ENCODE measurements at regions not wholly inside any gene's neighbourhood (a gene's known extent, or its start where the extent isn't known, plus 50 kb on each side); places are given as distances from the start of the nearest gene placed in this dataset.

DNA sequence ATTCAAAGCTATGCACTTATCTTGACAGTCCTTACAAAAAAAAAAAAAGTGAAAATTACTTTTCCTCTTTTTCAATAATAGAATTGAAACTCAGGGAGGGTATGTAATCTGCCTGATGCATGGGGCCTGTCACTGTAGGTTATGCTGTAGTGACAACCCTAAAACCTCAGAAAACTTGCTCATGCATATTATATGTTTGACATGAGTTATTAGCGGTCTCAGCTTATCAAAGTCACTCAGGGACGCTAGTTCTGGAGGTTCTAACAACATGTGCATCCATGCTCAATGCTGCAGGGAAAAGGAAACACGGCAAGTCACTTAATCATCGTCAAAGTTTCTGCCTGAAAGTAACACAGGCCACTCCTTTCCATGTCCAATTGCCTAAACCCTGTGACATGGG lies 78.4 kb upstream of the TMEM252 start:
- Mint-ChIP-seq H3K36me3 (peaks cover 14% of the 10 kb centered on the region; the same call in 1 of the 2 replicates), H3K4me3 (no peak overlapping the region), H3K4me1 (no peaks in the 10 kb centered on the region), H3K27ac (no peak overlapping the region), H3K9me3 (peaks cover 16% of the 10 kb centered on the region), H3K27me3 (ENCODE audit: low read depth) (no peaks in the 10 kb centered on the region)
- POLR2A ChIA-PET, result no interaction called here
- ATAC-seq (no peak), DNase-seq (ENCODE audit: low spot score) (no peak)
- TF ChIP-seq TEAD4 (CRISPR knock-in tag; IDR thresholded peaks at IDR 0.05) (no peak), NR1H2 (CRISPR knock-in tag; IDR thresholded peaks at IDR 0.05) (no peak), TP53 (CRISPR knock-in tag; IDR thresholded peaks at IDR 0.05) (no peak), ATF1 (CRISPR knock-in tag; IDR thresholded peaks at IDR 0.05) (no peak), MYBL2 (CRISPR knock-in tag; IDR thresholded peaks at IDR 0.05) (no peak)
- TF ChIP-seq, protein P1, sequence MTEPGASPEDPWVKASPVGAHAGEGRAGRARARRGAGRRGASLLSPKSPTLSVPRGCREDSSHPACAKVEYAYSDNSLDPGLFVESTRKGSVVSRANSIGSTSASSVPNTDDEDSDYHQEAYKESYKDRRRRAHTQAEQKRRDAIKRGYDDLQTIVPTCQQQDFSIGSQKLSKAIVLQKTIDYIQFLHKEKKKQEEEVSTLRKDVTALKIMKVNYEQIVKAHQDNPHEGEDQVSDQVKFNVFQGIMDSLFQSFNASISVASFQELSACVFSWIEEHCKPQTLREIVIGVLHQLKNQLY (CRISPR knock-in tag; IDR thresholded peaks at IDR 0.05), result no peak
- TF ChIP-seq, protein P2, sequence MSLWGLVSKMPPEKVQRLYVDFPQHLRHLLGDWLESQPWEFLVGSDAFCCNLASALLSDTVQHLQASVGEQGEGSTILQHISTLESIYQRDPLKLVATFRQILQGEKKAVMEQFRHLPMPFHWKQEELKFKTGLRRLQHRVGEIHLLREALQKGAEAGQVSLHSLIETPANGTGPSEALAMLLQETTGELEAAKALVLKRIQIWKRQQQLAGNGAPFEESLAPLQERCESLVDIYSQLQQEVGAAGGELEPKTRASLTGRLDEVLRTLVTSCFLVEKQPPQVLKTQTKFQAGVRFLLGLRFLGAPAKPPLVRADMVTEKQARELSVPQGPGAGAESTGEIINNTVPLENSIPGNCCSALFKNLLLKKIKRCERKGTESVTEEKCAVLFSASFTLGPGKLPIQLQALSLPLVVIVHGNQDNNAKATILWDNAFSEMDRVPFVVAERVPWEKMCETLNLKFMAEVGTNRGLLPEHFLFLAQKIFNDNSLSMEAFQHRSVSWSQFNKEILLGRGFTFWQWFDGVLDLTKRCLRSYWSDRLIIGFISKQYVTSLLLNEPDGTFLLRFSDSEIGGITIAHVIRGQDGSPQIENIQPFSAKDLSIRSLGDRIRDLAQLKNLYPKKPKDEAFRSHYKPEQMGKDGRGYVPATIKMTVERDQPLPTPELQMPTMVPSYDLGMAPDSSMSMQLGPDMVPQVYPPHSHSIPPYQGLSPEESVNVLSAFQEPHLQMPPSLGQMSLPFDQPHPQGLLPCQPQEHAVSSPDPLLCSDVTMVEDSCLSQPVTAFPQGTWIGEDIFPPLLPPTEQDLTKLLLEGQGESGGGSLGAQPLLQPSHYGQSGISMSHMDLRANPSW (CRISPR knock-in tag; conservative IDR thresholded peaks at IDR 0.05; ENCODE audit: low read depth), result no peak
- TF ChIP-seq, protein P3, sequence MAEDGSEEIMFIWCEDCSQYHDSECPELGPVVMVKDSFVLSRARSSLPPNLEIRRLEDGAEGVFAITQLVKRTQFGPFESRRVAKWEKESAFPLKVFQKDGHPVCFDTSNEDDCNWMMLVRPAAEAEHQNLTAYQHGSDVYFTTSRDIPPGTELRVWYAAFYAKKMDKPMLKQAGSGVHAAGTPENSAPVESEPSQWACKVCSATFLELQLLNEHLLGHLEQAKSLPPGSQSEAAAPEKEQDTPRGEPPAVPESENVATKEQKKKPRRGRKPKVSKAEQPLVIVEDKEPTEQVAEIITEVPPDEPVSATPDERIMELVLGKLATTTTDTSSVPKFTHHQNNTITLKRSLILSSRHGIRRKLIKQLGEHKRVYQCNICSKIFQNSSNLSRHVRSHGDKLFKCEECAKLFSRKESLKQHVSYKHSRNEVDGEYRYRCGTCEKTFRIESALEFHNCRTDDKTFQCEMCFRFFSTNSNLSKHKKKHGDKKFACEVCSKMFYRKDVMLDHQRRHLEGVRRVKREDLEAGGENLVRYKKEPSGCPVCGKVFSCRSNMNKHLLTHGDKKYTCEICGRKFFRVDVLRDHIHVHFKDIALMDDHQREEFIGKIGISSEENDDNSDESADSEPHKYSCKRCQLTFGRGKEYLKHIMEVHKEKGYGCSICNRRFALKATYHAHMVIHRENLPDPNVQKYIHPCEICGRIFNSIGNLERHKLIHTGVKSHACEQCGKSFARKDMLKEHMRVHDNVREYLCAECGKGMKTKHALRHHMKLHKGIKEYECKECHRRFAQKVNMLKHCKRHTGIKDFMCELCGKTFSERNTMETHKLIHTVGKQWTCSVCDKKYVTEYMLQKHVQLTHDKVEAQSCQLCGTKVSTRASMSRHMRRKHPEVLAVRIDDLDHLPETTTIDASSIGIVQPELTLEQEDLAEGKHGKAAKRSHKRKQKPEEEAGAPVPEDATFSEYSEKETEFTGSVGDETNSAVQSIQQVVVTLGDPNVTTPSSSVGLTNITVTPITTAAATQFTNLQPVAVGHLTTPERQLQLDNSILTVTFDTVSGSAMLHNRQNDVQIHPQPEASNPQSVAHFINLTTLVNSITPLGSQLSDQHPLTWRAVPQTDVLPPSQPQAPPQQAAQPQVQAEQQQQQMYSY (CRISPR knock-in tag; IDR thresholded peaks at IDR 0.05), result no peak
- TF ChIP-seq, protein P4, sequence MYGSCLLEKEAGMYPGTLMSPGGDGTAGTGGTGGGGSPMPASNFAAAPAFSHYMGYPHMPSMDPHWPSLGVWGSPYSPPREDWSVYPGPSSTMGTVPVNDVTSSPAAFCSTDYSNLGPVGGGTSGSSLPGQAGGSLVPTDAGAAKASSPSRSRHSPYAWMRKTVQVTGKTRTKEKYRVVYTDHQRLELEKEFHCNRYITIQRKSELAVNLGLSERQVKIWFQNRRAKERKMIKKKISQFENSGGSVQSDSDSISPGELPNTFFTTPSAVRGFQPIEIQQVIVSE (CRISPR knock-in tag; IDR thresholded peaks at IDR 0.05; ENCODE audit: borderline replicate concordance), result no peak
- CTCF ChIA-PET, result no interaction called here

DNA sequence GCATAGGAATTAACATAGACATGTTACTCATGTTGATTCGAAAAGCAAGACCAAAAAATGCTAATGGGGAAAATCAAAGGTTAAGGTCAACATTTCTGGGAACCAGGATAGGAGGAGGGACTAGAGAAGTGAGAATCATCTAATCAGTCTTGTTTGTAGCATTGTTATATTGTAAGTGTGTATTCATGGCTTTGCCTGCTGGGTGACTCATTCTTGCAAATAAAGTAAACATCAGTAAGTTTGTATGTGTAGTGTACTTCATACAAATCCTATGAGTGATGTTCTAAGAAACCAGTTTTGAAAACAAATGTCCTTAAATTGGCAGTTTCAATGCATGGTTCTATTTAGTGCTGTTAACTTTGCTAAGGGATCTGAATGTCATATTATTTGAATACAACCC lies 79.0 kb upstream of the TMEM252 start:
- ATAC-seq (no peak), DNase-seq (ENCODE audit: low spot score) (no peak)
- Mint-ChIP-seq H3K36me3 (peaks cover 11% of the 10 kb centered on the region; the same call in 1 of the 2 replicates), H3K27ac (no peak overlapping the region), H3K9me3 (peaks cover 11% of the 10 kb centered on the region), H3K27me3 (ENCODE audit: low read depth) (no peaks in the 10 kb centered on the region), H3K4me1 (no peaks in the 10 kb centered on the region), H3K4me3 (no peak overlapping the region)
- TF ChIP-seq, protein P1 (CRISPR knock-in tag; IDR thresholded peaks at IDR 0.05), result no peak
- TF ChIP-seq KAT7 (CRISPR knock-in tag; IDR thresholded peaks at IDR 0.05; ENCODE audit: borderline replicate concordance) (no peak), ZNF121 (CRISPR knock-in tag; IDR thresholded peaks at IDR 0.05) (no peak), CREM (CRISPR knock-in tag; IDR thresholded peaks at IDR 0.05) (no peak), ZNF219 (CRISPR knock-in tag; IDR thresholded peaks at IDR 0.05; ENCODE audit: borderline replicate concordance) (no peak), SMAD4 (CRISPR knock-in tag; IDR thresholded peaks at IDR 0.05) (no peak), NFYB (CRISPR knock-in tag; conservative IDR thresholded peaks at IDR 0.05; ENCODE audit: low read depth) (no peak), ESRRA (CRISPR knock-in tag; IDR thresholded peaks at IDR 0.05; ENCODE audit: borderline replicate concordance) (no peak), SOX15 (CRISPR knock-in tag; IDR thresholded peaks at IDR 0.05) (no peak), ZNF232 (CRISPR knock-in tag; IDR thresholded peaks at IDR 0.05) (no peak), ZNF396 (CRISPR knock-in tag; IDR thresholded peaks at IDR 0.05; ENCODE audit: borderline replicate concordance) (no peak), JAZF1 (CRISPR knock-in tag; IDR thresholded peaks at IDR 0.05) (no peak)
- TF ChIP-seq, protein P5, sequence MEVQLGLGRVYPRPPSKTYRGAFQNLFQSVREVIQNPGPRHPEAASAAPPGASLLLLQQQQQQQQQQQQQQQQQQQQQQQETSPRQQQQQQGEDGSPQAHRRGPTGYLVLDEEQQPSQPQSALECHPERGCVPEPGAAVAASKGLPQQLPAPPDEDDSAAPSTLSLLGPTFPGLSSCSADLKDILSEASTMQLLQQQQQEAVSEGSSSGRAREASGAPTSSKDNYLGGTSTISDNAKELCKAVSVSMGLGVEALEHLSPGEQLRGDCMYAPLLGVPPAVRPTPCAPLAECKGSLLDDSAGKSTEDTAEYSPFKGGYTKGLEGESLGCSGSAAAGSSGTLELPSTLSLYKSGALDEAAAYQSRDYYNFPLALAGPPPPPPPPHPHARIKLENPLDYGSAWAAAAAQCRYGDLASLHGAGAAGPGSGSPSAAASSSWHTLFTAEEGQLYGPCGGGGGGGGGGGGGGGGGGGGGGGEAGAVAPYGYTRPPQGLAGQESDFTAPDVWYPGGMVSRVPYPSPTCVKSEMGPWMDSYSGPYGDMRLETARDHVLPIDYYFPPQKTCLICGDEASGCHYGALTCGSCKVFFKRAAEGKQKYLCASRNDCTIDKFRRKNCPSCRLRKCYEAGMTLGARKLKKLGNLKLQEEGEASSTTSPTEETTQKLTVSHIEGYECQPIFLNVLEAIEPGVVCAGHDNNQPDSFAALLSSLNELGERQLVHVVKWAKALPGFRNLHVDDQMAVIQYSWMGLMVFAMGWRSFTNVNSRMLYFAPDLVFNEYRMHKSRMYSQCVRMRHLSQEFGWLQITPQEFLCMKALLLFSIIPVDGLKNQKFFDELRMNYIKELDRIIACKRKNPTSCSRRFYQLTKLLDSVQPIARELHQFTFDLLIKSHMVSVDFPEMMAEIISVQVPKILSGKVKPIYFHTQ (CRISPR knock-in tag; IDR thresholded peaks at IDR 0.05), result no peak
- TF ChIP-seq, protein P6, sequence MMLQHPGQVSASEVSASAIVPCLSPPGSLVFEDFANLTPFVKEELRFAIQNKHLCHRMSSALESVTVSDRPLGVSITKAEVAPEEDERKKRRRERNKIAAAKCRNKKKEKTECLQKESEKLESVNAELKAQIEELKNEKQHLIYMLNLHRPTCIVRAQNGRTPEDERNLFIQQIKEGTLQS (CRISPR knock-in tag; conservative IDR thresholded peaks at IDR 0.05), result no peak
- TF ChIP-seq, protein P7, sequence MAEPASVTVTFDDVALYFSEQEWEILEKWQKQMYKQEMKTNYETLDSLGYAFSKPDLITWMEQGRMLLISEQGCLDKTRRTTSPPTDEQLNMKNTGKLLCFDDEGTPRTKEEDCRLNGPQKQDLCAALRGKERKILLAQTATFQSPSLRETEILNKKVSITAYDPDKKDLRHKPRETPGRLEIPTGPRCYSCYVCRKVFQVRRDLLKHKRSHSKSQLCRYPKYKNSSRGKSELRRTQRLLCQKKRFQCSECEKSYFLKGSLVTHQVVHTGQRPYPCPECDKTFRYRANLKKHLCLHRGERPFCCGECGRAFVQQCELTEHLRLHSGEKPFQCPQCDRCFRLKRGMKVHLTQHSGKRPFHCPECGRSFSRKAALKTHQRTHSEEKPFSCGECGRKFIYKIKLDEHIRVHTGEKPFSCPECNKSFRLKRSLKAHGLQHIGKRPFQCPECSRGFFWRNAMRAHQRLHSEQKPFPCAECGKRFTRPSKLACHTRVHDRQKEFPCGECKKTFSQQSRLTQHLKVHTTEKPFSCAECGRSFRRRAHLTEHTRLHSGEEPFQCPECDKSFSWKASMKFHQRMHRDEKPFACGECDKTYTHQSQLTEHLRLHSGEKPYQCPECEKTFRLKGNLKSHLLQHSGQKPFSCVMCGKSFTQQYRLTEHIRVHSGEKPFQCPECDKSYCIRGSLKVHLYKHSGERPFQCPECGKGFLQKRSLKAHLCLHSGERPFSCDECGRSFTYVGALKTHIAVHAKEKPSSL (CRISPR knock-in tag; conservative IDR thresholded peaks at IDR 0.05), result no peak
- POLR2A ChIA-PET, result no interaction called here
- CTCF ChIA-PET, result no interaction called here

Measured in WTC11 (cell line).